SK-N-SH treated with all-trans-retinoic acid at 6 μM for 48 hours (cell line): ENCODE measurements at regions not wholly inside any gene's neighbourhood (a gene's known extent, or its start where the extent isn't known, plus 50 kb on each side); places are given as distances from the start of the nearest gene placed in this dataset.

Source experiments
- ATAC-seq: fragments of 200-7000 bp; cut with Tn5 transposase; 3 replicates; pipeline ENCODE4 v1.9.1; 2020; ENCODE audit warnings: mild to moderate bottlenecking, moderate library complexity
- ARNTL ChIP-seq: fragments of 450-650 bp; formaldehyde crosslinking; IDR thresholded peaks from 2 replicates; pipeline ENCODE4 v1.5.0; 2020; ENCODE audit warnings: low read depth, mild to moderate bottlenecking, moderate library complexity, borderline replicate concordance
- BACH2 ChIP-seq: fragments of 250-450 bp; sonication (Bioruptor Pico); IDR thresholded peaks from 2 replicates; pipeline ENCODE4 v1.9.0; 2021; ENCODE audit warnings: mild to moderate bottlenecking, borderline replicate concordance
- CREB5 ChIP-seq: fragments of 250-450 bp; sonication (Bioruptor Pico); IDR thresholded peaks from 2 replicates; pipeline ENCODE4 v1.5.1; 2020; ENCODE audit warnings: low read depth, mild to moderate bottlenecking, moderate library complexity
- CSDC2 ChIP-seq: fragments of 250-450 bp; sonication (Bioruptor Pico); IDR thresholded peaks from 2 replicates; pipeline ENCODE4 v1.5.0; 2020; ENCODE audit warnings: mild to moderate bottlenecking, moderate library complexity
- CSRNP3 ChIP-seq: fragments of 250-450 bp; sonication (Bioruptor Pico); IDR thresholded peaks from 2 replicates; pipeline ENCODE4 v1.5.1; 2021; ENCODE audit warnings: mild to moderate bottlenecking, moderate library complexity
- ESRRG ChIP-seq: fragments of 250-450 bp; sonication (Bioruptor Pico); IDR thresholded peaks from 2 replicates; pipeline ENCODE4 v1.6.1; 2021; ENCODE audit warnings: mild to moderate bottlenecking
- GLIS3 ChIP-seq: fragments of 250-450 bp; sonication (Bioruptor Pico); IDR thresholded peaks from 2 replicates; pipeline ENCODE4 v1.5.0; 2020; ENCODE audit warnings: mild to moderate bottlenecking, moderate library complexity
- ISL1 ChIP-seq: fragments of 250-450 bp; sonication (Bioruptor Pico); IDR thresholded peaks from 2 replicates; pipeline ENCODE4 v2.1.2; 2022; ENCODE audit warnings: mild to moderate bottlenecking, moderate library complexity
- OSR1 ChIP-seq: fragments of 250-450 bp; sonication (Bioruptor Pico); IDR thresholded peaks from 2 replicates; pipeline ENCODE4 v1.8.0; 2022; ENCODE audit warnings: moderate library complexity, mild to moderate bottlenecking, inconsistent platforms
- PATZ1 ChIP-seq: fragments of 250-450 bp; sonication (Bioruptor Pico); IDR thresholded peaks from 2 replicates; pipeline ENCODE4 v1.8.0; 2020; ENCODE audit warnings: mild to moderate bottlenecking, moderate library complexity, borderline replicate concordance
- POU6F1 ChIP-seq: fragments of 250-450 bp; sonication (Bioruptor Pico); IDR thresholded peaks from 2 replicates; pipeline ENCODE4 v1.8.0; 2021; ENCODE audit warnings: low read depth, mild to moderate bottlenecking, moderate library complexity, borderline replicate concordance
- RARB ChIP-seq: fragments of 250-450 bp; sonication (Bioruptor Pico); IDR thresholded peaks from 2 replicates; pipeline ENCODE4 v1.8.0; 2021; ENCODE audit warnings: mild to moderate bottlenecking, moderate library complexity
- SNAI2 ChIP-seq: fragments of 250-450 bp; sonication (Bioruptor Pico); IDR thresholded peaks from 2 replicates; pipeline ENCODE4 v1.5.0; 2020; ENCODE audit warnings: mild to moderate bottlenecking, moderate library complexity
- TCF4 ChIP-seq: fragments of 250-450 bp; sonication (Bioruptor Pico); IDR thresholded peaks from 2 replicates; pipeline ENCODE4 v1.8.0; 2021; ENCODE audit warnings: mild to moderate bottlenecking, moderate library complexity, borderline replicate concordance
- TOX ChIP-seq: fragments of 250-450 bp; sonication (Bioruptor Pico); IDR thresholded peaks from 2 replicates; pipeline ENCODE4 v1.8.0; 2021; ENCODE audit warnings: mild to moderate bottlenecking, moderate library complexity, borderline replicate concordance
- ZC3H10 ChIP-seq: fragments of 250-450 bp; sonication (Bioruptor Pico); IDR thresholded peaks from 2 replicates; pipeline ENCODE4 v1.5.1; 2021; ENCODE audit warnings: mild to moderate bottlenecking, moderate library complexity
- ZFP3 ChIP-seq: fragments of 250-450 bp; sonication (Bioruptor Pico); IDR thresholded peaks from 2 replicates; pipeline ENCODE4 v1.5.0; 2020; ENCODE audit warnings: mild to moderate bottlenecking, moderate library complexity
- ZNF8 ChIP-seq: fragments of 450-650 bp; formaldehyde crosslinking; IDR thresholded peaks from 2 replicates; pipeline ENCODE4 v1.5.0; 2020; ENCODE audit warnings: mild to moderate bottlenecking, moderate library complexity

GRCh38 chr5:82597437-82597836, 319.3 kb upstream of the RPS23 start (continued):
- TF ChIP-seq TOX (CRISPR knock-in tag) (no peak), CSDC2 (CRISPR knock-in tag) (no peak), CSRNP3 (CRISPR knock-in tag) (no peak)

- TF ChIP-seq ZFP3 (CRISPR knock-in tag): no peak
- TF ChIP-seq POU6F1 (CRISPR knock-in tag): no peak
- TF ChIP-seq OSR1: no peak
- TF ChIP-seq ARNTL (CRISPR knock-in tag): no peak
- no peak for TF ChIP-seq ZC3H10
- TF ChIP-seq BACH2: no peak
- TF ChIP-seq SNAI2 (CRISPR knock-in tag): no peak
- ATAC-seq: no peak
These were observed 318.3 kb upstream of the RPS23 start for GRCh38 chr5:82596451-82596850.

GRCh38 chr5:82595113-82595512, 317.0 kb upstream of the RPS23 start:
- no peak for TF ChIP-seq SNAI2 (CRISPR knock-in tag)
- ATAC-seq: no peak

GRCh38 chr5:82594097-82594496, 315.9 kb upstream of the RPS23 start:
- TF ChIP-seq SNAI2 (CRISPR knock-in tag) (no peak), ESRRG (no peak), OSR1 (no peak), CREB5 (CRISPR knock-in tag) (no peak), CSRNP3 (CRISPR knock-in tag) (no peak), ZFP3 (CRISPR knock-in tag) (no peak), POU6F1 (CRISPR knock-in tag) (no peak), PATZ1 (CRISPR knock-in tag) (no peak), GLIS3 (CRISPR knock-in tag) (no peak), RARB (no peak), ARNTL (CRISPR knock-in tag) (no peak), CSDC2 (CRISPR knock-in tag) (no peak), TCF4 (no peak), ZNF8 (CRISPR knock-in tag) (no peak), BACH2 (no peak)
- ATAC-seq: no peak

GRCh38 chr5:82593481-82593880, 315.3 kb upstream of the RPS23 start:
- ATAC-seq: no peak
- no peak for TF ChIP-seq BACH2
- TF ChIP-seq GLIS3 (CRISPR knock-in tag): no peak
- no peak for TF ChIP-seq ZNF8 (CRISPR knock-in tag)
- no peak for TF ChIP-seq CREB5 (CRISPR knock-in tag)
- TF ChIP-seq CSRNP3 (CRISPR knock-in tag): no peak
- TF ChIP-seq ISL1: no peak
- TF ChIP-seq, all 23 proteins: peak for 0
